Neural progenitor cell (in vitro differentiated cells): ENCODE measurements at regions not wholly inside any gene's neighbourhood (a gene's known extent, or its start where the extent isn't known, plus 50 kb on each side); places are given as distances from the start of the nearest gene placed in this dataset.

Experiments used
- EZH2 ChIP-seq: fragments of 200-600 bp; sonication (generic); IDR thresholded peaks from 2 replicates; pipeline ENCODE4 v1.6.1; 2017; ENCODE audit warnings: antibody characterized with exemption, mild to moderate bottlenecking, moderate library complexity
- EZH2phosphoT487 ChIP-seq: fragments of 200-600 bp; sonication (generic); IDR thresholded peaks from 2 replicates; pipeline ENCODE4 v1.6.1; 2017; ENCODE audit warnings: antibody characterized with exemption
- TF ChIP-seq, protein P1 (sequence below): fragments of 200-600 bp; sonication (generic); IDR thresholded peaks from 2 replicates; pipeline ENCODE4 v1.5.1; 2017; ENCODE audit warnings: antibody characterized with exemption, mild to moderate bottlenecking

- TF ChIP-seq, protein P1, sequence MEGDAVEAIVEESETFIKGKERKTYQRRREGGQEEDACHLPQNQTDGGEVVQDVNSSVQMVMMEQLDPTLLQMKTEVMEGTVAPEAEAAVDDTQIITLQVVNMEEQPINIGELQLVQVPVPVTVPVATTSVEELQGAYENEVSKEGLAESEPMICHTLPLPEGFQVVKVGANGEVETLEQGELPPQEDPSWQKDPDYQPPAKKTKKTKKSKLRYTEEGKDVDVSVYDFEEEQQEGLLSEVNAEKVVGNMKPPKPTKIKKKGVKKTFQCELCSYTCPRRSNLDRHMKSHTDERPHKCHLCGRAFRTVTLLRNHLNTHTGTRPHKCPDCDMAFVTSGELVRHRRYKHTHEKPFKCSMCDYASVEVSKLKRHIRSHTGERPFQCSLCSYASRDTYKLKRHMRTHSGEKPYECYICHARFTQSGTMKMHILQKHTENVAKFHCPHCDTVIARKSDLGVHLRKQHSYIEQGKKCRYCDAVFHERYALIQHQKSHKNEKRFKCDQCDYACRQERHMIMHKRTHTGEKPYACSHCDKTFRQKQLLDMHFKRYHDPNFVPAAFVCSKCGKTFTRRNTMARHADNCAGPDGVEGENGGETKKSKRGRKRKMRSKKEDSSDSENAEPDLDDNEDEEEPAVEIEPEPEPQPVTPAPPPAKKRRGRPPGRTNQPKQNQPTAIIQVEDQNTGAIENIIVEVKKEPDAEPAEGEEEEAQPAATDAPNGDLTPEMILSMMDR = no peak
- TF ChIP-seq EZH2 (no peak), EZH2phosphoT487 (no peak)
Observed at GRCh38 chr6:11368264-11368663, 135.8 kb upstream of the NEDD9 start.
